ENCODE measurements at regions not wholly inside any gene's neighbourhood (a gene's known extent, or its start where the extent isn't known, plus 50 kb on each side); places are given as distances from the start of the nearest gene placed in this dataset.

DNA sequence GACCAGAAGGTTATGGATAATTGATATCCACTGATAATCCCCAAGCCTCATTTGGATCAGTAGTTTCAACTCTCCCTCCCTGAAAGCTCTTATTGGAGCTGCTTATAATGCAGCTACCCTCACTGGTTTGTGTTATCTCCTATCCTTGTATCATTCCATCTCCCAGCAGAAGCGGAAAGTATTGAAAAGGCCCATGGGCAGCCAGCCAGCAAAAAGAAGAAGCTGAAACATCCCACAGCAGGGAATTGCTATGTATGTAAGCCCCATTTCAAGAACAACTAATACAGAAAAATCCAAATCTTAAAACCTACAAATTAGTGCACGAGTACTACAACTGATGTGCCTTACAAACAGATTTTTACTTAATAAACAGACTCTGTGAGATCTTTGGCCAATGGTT, 269.0 kb upstream of the ECI2 start:
- H3K27ac ChIP-seq, result no peak overlapping the region
- peaks cover 8% of the 10 kb centered on the region for H3K4me1 ChIP-seq (ENCODE audit: low read depth, poor library complexity, severe bottlenecking)
- H3K27me3 ChIP-seq (ENCODE audit: insufficient read depth, low read depth), result no peaks in the 10 kb centered on the region
- no peak overlapping the region for H2AFZ ChIP-seq (ENCODE audit: low read depth)
- H3K79me2 ChIP-seq (ENCODE audit: insufficient read depth, low read depth), result no peaks in the 10 kb centered on the region
- no peak overlapping the region for H3K9ac ChIP-seq
- TF ChIP-seq, protein P1, sequence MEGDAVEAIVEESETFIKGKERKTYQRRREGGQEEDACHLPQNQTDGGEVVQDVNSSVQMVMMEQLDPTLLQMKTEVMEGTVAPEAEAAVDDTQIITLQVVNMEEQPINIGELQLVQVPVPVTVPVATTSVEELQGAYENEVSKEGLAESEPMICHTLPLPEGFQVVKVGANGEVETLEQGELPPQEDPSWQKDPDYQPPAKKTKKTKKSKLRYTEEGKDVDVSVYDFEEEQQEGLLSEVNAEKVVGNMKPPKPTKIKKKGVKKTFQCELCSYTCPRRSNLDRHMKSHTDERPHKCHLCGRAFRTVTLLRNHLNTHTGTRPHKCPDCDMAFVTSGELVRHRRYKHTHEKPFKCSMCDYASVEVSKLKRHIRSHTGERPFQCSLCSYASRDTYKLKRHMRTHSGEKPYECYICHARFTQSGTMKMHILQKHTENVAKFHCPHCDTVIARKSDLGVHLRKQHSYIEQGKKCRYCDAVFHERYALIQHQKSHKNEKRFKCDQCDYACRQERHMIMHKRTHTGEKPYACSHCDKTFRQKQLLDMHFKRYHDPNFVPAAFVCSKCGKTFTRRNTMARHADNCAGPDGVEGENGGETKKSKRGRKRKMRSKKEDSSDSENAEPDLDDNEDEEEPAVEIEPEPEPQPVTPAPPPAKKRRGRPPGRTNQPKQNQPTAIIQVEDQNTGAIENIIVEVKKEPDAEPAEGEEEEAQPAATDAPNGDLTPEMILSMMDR (conservative IDR thresholded peaks at IDR 0.05; ENCODE audit: low read depth, low read length), result no peak
- no peaks in the 10 kb centered on the region for H4K20me1 ChIP-seq (ENCODE audit: insufficient read depth)
- no peaks in the 10 kb centered on the region for H3K36me3 ChIP-seq (ENCODE audit: insufficient read depth)
- no peak overlapping the region for H3K4me3 ChIP-seq (IDR thresholded peaks at IDR 0.05; ENCODE audit: insufficient read depth, low read depth, low read length)
- H3K4me2 ChIP-seq, result no peak overlapping the region

DNA sequence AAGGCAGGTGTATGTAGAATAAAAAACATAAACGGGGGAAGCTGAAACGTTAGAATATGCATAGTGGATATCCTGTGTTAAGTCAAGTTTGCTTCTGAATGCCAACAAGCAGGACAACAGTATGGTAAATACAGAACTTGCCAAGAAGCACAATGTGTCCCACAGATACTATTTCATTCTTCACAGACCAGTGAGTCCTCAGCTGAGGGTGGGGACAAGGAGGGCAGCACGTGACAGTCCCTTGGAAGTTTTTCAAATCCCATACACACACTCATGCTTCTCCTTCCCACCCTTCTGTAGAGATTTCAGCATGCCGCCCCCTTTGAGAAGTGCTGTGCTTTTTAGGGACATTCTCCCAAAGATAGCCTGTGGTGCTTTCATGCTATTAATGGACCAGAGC, 268.5 kb upstream of the ECI2 start:
- peaks cover 8% of the 10 kb centered on the region for H3K4me1 ChIP-seq (ENCODE audit: low read depth, poor library complexity, severe bottlenecking)
- no peaks in the 10 kb centered on the region for H3K79me2 ChIP-seq (ENCODE audit: insufficient read depth, low read depth)
- no peak overlapping the region for H3K4me3 ChIP-seq (IDR thresholded peaks at IDR 0.05; ENCODE audit: insufficient read depth, low read depth, low read length)
- no peaks in the 10 kb centered on the region for H3K27me3 ChIP-seq (ENCODE audit: insufficient read depth, low read depth)
- TF ChIP-seq, protein P1 (conservative IDR thresholded peaks at IDR 0.05; ENCODE audit: low read depth, low read length), result no peak
- H3K9ac ChIP-seq, result no peak overlapping the region
- no peak overlapping the region for H2AFZ ChIP-seq (ENCODE audit: low read depth)
- H4K20me1 ChIP-seq (ENCODE audit: insufficient read depth), result no peaks in the 10 kb centered on the region
- no peak overlapping the region for H3K4me2 ChIP-seq
- H3K27ac ChIP-seq, result no peak overlapping the region
- H3K36me3 ChIP-seq (ENCODE audit: insufficient read depth), result no peaks in the 10 kb centered on the region

DNA sequence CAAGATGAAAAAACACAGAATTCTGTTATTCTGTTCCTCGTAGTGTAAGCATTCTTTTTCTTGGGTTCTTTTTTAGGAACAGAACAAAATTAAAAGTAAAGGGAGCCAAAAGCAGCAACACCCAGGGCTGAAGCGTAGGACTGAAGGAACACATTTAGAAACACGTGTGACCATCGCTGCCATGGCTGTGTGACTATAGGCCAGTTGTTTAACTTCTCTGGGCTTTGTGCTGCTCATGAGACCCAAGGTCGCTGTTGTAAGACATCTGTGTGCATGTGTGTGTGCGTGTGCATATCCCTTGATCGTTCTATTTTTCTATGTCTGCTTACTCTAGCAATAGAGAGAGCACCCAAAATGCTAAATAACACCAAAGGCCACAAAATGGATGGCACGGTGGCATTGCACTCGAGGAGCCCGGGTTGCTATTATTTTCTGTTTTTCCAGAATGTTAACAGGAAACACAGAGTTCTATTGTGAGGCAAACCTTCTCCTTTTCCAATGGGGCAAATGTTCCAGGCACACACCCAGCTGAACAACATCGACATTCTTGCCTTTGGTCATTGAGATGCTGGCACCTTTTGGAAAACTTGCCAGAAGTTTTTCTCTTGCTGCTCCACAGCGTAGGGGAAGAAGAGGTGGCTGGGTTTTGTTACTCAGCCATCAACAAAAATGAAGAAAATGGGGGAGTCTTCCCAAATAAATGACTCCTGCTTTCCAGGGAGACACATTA, 267.8 kb upstream of the ECI2 start:
- Histone ChIP-seq H3K4me2 (no peak overlapping the region), H4K20me1 (ENCODE audit: insufficient read depth) (no peaks in the 10 kb centered on the region), H3K79me2 (ENCODE audit: insufficient read depth, low read depth) (no peaks in the 10 kb centered on the region), H3K36me3 (ENCODE audit: insufficient read depth) (no peaks in the 10 kb centered on the region), H3K4me3 (IDR thresholded peaks at IDR 0.05; ENCODE audit: insufficient read depth, low read depth, low read length) (no peak overlapping the region), H3K4me1 (ENCODE audit: low read depth, poor library complexity, severe bottlenecking) (peaks cover 8% of the 10 kb centered on the region), H3K27ac (no peak overlapping the region), H3K27me3 (ENCODE audit: insufficient read depth, low read depth) (no peaks in the 10 kb centered on the region), H2AFZ (ENCODE audit: low read depth) (no peak overlapping the region), H3K9ac (no peak overlapping the region)
- TF ChIP-seq, protein P1 (conservative IDR thresholded peaks at IDR 0.05; ENCODE audit: low read depth, low read length), result no peak

DNA sequence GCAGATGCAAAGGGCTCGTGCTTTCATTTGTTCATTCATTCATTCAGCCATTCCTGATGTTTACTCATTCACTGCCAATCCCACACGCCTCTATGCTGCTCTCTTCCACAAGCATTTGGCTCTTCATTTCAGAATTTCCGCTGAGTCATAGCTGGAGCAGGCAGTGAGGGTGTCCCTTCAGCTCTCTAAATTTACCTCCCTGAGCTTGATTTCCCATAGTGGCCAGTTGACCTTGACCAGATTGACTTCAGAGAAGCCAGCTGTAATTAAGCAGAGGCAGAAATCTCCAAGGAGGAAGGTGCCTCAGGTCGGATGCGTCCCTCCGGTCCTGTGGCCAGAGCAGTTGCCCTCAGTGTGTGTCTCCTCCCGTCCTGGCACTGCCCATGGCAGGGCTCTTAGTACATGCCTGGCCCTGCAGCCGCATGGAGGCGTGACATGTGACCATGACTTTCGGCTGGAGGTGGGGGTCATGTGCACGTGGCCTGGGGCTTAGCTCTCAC, 267.2 kb upstream of the ECI2 start:
- Histone ChIP-seq H3K4me2 (no peak overlapping the region), H3K79me2 (ENCODE audit: insufficient read depth, low read depth) (no peaks in the 10 kb centered on the region), H3K36me3 (ENCODE audit: insufficient read depth) (no peaks in the 10 kb centered on the region), H3K4me3 (IDR thresholded peaks at IDR 0.05; ENCODE audit: insufficient read depth, low read depth, low read length) (no peak overlapping the region), H4K20me1 (ENCODE audit: insufficient read depth) (no peaks in the 10 kb centered on the region), H3K27me3 (ENCODE audit: insufficient read depth, low read depth) (no peaks in the 10 kb centered on the region), H3K4me1 (ENCODE audit: low read depth, poor library complexity, severe bottlenecking) (peaks cover 3% of the 10 kb centered on the region), H3K9ac (no peak overlapping the region), H2AFZ (ENCODE audit: low read depth) (no peak overlapping the region), H3K27ac (no peak overlapping the region)
- TF ChIP-seq, protein P1 (conservative IDR thresholded peaks at IDR 0.05; ENCODE audit: low read depth, low read length), result no peak

Measured in KMS-11 (cell line).